ENCODE measurements at regions not wholly inside any gene's neighbourhood (a gene's known extent, or its start where the extent isn't known, plus 50 kb on each side); places are given as distances from the start of the nearest gene placed in this dataset.
"Not testable (repeated sequence)": the region's sequence is repeated elsewhere in the genome, so short reads cannot be mapped to it uniquely, and the experiment has no call there.

DNA sequence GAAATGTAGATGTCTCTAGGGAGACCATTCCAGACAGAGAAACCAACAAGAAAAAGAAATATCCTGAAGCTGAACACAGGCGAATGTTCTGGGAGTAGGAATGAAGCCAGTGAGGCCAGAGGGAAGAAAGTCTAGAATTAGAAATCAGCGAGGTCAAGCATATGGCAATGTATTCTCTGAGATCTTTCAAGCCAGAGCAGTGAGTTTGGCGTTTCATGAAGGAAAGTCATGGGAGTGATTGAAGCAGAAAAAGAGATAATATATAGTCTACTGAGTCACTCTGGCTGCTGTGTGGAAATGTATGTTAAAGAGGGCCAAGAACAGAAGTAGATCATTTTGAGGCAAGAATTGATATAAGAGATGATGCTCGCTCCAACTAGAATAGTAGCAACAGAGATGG, 576.0 kb downstream of the PCDH17 start:
- no peak for DNase-seq

DNA sequence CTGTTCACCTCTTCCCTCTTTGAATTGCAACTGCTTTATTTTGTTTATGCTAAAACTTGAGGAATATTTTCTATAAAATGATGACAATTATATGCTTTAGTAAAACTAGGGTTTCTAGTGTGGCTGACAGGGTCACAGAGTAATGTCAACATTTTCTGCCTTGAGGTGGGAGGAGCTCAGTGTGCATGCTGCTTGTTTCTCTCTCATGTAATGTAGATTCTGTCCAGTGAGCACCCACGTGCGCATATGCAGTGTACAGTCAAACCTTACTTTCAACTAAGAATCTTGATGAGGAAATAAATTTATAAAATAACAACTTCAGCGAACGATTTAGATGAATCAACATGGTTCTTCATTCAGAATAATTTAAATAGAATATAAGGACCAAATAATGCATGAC, 603.9 kb downstream of the PCDH17 start:
- no peak for DNase-seq

DNA sequence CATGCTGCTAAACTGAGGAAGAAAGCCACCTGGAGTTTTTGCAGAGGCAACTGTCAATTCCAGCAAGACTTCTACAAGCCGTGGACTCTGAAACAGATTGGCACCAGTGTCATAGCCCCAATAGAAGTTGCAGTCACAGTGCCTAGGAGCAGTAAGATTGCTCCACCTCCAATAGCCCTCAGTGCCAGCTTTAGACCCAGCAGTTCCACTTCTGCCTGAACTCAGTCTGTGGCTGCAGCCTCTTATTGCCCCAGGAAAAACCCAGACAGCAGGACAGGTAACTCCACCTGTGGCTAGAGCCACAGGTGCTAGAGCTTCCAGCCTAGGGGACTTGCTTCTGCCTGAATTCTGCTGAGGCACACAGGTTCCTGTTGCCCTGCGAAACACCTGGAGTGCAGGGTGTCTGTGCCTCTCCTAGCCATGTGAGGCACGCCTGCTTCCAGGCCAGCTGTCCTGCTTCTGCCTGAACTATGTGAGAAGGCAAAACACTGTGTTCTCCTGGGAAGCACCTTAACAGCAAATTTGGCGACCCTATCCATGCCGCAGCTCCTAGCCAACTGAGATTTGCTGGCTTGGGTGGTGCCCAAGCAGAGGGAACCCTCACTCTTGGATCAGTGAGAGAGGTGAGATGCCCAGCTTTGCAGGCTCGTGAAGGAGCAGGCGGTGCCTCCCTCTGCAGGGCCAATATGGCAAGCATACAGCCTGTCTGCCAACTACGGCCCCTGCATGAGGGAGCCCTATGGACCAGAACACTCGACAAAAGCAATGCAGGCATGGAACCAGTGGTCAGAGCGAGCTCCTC, 607.6 kb downstream of the PCDH17 start:
- DNase-seq: peak; percentile 2

DNA sequence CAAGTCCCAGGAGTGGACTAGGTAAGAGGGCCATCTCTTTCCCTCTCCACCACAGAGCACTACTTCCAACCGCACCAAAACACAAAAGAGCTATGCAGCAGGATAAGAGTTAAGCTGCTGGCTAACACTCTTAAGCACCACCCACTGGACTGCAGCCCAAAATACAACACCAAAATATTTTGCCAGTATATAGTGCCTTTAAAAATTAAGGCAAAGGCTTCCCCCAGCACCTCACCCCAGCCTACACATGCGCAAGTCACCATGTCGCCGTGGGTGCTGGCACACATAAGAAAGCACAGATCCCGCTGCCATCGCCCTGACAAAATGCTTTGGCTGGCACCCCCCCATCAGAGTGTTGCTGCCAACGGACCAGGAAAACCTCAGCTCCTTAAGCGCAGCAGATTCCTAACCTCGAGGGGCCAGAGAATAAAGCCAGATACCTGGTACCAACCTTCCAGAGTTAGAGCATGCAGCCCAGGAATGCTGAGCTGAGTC, 608.3 kb downstream of the PCDH17 start:
- no peak for DNase-seq

DNA sequence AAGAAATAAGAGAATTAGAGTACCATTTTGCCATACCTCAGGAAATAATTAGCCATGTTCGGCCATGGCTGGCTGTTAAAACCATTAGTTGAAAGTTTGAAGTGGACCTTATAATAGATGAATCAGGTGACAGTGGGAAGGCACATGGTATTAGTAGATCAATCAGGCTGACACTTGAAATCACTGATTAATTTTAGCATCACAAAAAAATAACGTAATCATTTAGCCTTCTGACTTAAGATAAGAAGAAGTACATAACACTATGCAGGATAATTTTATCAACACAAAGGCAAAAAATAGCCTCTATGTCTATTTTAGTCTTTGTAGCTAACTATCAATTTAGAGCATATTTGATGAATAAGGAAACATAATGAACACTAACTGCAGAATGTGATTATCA, 615.5 kb downstream of the PCDH17 start:
- DNase-seq: no peak

DNA sequence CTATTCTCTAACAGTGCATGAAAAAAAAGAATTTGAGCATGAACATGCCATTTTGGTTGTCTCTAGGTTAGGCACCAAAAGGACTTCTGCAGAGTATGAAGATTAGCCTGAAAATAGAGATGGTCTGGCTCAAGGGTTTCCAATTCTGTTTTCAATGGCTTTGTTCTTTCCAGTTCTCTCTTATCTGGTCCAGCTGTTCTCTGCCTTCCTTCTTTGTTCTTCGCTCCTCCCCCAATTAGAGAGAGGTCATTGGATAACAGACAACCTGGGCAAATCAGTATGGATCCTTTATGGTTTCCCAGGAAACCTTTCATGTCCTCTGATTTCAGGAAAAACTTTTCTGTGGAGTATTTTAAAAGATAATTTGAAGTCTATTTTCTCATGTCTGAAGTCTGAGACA, 623.4 kb downstream of the PCDH17 start:
- DNase-seq: no peak

DNA sequence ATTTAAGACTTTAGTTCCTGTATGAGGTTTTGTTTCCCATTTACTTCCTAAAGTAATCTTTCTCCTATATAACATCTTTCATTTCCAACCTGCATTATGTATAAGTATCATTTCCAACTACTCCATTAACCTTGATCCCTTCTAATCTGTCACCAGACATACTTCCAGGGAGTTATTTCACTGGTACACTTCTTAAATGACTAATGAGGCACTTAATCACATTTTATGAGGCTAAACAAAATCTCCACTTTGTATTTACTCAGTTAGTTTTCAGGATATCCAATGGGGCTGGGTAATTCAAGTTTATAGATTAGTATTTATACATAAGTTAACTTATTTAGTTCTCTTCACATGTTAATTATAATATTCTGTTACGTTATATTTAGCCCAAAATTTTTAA, 634.7 kb downstream of the PCDH17 start:
- no peak for DNase-seq

DNA sequence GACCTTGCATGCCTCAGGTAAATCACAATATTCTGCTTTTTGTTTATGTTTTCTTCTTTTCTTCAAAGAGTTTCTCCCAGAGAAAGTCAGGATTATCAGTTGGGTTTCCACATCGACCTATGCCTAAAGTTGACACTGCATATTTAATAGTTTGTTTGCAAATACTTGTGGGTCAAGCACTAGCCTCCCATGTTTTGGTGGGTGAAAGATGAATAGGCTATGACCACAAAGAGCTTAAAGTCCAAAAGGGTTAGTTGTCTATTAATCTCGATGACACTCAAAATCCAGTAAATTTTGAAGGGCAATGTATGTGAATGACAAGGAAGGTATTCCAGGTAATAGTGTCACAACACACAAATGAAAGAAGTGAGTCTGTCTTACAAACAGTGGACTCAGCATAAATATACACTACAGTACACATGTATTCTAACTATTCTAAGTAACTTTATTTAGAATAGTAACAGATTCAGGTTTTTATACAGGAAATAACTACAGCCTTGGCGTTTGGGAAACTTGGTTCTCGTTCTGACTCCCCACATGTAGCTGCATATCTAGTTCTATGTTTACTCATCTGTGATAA, 667.1 kb downstream of the PCDH17 start:
- DNase-seq: no peak

DNA sequence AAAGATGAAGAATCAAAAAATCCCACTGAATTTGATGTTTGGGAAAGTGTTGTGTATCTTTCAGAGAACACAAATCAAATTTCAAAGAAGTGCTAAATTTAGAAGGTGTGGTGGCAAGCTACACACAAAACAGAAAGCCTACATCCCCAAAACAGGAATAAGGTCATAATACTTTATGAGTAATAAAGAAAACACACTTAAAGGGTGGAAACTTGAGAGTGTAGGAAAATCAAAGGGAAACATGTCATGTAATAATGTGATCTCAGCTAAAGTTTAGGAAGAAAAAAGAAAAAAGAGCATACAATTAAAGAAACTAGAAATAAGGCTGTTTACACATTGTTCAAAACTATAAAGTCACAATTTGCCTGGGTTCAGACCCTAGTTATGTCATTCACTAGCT, 668.7 kb downstream of the PCDH17 start:
- DNase-seq: no peak

DNA sequence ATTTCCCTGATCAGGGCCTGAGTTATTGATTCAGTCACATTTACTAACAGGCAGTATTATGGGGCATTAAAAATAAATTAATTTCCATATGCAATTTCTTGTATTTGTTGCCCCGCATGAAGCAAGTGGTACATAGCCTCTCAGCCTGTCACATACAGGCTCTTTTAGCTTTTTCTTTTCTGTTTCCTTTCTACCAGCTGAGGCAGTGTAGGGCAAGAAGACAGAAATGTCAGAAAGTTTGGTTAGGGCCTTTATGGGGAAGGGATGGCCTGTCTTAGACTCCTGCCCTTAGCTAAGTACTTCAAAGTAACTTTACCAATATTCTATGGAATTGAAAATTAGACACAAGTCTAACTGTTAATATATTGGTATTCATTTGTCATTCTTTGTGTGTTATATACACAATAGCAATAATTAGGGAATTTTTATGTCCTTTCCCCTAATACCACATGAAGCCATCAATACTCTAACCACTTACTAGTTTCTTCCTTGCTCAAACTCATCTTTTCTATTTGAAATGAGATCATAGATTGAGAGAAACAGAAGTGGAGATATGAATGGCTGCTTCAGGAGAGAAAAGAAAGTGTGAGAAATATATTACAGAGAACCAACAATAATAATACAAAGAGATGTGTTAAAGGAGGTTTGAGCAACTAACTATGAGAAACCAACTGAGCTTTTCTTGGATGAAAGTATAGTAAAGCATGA, 669.6 kb downstream of the PCDH17 start:
- DNase-seq: no peak

DNA sequence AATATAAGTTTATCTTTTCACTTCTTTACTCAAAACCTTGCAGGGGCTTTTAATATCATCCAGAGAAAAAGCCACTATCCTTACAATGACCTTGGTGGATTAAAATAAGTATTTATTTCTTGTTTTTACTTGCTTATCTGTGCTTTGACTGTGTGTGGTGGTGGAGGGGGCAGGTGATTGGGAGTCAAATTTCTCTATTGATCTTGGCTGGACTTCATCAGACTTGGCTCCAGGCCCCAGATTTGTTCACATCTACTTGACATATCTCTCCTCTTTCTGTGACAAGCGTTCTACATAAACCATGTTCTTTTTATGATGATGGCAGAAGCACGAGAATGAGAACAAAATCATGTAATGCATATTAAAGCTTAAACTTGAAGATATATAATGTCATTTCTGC, 670.8 kb downstream of the PCDH17 start:
- DNase-seq: no peak

DNA sequence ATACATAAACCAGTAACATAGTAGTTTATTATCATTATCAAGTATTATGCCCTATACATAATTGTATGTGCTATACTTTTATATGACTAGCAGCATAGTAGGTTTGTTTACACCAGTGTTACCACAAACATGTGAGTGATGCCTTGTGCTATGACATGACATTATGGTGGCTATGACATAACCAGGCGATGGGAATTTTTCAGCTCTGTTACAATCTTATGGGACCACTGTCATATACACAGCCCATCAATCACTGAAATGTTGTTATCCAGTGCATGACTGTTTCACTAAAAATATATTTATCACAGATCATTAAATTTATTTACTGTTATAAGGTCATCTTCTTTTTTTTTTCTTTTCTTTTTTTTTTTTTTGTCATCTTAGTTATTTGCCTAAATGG, 674.5 kb downstream of the PCDH17 start:
- DNase-seq: no peak

DNA sequence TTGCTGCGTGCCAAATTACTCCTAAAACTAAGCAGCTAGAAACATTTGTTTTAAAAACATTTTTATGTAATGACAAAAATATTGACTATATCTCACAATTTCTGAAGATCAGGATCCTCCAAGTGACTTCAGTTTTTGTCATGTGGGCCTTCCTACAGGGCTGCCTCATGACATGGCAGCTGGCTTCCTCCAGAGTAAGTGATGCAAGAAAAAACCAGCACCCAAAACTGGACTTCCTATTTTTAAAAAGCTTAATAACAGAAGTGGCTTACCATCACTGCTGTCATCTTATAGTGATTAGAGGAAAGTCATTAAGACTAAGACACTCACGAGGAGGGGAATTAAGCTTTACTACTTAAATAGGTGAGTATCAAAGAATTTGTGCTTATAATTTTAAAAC, 681.7 kb downstream of the PCDH17 start:
- no peak for DNase-seq

DNA sequence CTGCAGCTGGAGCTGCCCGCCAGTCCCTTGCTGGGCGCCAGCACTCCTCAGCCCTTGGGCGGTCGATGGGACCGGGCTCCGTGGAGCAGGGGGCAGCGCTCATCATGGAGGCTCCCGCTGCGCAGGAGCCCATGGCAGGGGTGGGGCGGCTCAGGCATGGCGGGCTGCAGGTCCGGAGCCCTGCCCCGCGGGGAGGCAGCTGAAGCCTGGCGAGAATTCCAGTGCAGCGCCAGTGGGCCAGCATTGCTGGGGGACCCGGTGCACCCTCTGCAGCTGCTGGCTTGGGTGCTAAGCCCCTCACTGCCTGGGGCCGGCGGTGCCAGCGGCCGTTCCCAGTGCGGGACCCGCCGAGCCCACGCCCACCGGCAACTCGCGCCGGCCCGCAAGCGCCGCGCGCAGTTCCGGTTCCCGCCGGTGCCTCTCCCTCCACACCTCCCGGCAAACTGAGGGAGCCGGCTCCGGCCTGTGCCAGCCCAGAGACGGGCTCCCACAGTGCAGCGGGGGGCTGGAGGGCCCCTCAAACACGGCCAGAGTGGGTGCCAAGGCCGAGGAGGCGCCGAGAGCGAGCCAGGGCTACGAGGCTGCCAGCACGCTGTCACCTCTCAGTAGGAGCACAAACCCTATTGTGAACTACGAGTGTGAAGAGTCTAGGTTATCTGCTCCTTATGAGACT, 687.1 kb downstream of the PCDH17 start:
- no peak for DNase-seq

DNA sequence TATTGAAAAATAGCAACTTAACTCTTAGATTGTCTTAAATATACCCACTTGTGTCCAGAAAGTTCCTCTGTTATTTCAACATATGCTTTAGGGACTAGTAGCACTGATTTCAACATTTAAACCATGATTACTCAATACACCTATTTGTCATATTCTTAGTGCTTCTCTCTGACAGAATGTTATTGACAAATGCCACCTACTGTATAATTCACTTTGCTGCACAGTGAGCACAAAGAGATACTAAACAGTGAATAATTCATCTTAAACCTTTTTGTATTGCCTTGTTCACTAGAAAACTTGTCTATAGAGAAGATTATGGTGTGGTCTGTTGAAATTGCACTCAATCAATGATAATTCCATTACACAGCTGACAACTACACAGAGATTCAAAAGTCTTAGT, 692.6 kb downstream of the PCDH17 start:
- no peak for DNase-seq

DNA sequence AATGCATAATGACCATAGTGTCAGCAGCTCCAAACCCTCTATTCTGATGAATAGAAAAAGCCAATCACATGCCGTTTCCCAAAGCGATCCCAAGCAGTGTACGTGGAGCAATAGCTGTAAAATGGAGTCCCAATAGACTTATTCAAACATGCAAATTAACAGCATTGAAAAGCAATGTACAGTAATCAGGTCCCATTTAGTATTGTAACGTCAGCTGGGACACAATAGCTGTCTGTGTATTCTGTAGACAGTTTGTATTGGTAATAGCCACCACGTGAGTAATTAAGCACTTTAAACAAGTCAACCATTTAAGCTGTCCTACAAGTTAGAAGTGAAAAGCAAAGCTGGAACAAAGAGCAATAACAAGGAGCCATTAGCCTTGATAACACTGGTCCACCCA, 698.2 kb downstream of the PCDH17 start:
- no peak for DNase-seq

DNA sequence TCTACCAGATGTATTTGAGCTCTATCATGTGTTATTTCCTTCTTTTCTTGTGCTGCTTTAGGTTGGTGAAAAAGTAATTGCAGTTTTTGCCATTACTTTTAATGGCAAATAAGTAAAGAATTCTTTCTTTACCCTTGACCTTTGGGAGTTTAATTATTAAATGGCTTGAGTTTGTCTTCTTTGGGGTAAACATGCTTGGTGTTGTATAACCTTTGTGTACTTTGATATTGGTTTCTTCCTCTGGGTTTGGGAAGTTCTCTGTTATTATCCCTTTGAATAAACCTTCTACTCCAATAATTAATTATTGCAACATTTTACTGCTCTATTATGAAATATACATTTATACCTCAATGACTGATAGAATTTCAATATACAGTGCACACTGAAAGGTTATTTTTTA, 709.4 kb downstream of the PCDH17 start:
- no peak for DNase-seq

DNA sequence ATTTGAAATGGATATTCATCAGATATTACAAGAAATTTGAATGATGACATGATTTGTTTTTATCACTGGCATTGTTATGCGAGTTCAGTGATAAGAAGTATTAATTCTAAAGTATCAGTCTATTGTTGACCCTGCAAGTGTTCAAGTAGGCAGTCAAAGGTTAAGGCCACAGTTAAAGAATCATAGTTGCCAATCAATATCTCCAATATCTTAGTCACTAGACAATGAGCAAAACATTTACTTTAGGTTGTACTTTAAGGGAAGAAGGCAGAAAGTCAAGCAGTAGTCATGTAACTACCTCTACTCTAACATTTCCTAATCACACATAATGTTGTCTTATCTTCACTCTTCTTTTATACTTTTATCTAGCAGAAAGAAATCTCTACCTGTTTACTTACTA, 709.8 kb downstream of the PCDH17 start:
- DNase-seq: no peak

DNA sequence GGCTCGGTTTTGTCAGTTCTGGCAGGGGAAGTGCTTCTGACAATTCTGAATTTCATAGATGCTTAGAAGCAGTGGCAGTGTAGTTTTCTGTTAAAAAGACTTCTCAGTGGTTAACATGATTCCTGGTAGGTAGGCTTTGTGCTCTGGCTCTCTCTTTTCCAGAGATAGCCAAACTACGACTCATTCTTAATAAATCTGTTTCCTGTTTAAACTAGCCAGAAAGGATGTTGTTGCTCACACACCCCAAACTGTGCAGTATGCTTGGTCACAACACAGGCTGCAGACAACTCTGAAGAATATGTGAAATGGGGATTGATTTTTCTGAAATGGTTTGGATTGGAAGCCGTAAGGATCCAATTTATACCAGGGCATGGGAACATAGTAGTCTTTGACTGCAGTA, 711.5 kb downstream of the PCDH17 start:
- DNase-seq: no peak

DNA sequence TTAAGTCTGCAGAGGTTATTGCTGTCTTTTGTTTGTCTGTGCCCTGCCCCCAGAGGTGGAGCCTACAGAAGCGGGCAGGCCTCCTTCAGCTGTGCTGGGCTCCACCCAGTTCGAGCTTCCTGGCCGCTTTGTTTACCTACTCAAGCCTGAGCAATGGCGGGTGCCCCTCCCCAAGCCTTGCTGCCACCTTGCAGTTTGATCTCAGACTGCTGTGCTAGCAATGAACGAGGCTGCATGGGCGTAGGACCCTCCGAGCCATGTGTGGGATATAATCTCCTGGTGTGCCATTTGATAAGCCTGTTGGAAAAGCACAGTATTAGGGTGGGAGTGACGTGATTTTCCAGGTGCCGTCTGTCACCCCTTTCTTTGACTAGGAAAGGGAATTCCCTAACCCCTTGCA, 720.6 kb downstream of the PCDH17 start:
- DNase-seq: not testable (repeated sequence)

DNA sequence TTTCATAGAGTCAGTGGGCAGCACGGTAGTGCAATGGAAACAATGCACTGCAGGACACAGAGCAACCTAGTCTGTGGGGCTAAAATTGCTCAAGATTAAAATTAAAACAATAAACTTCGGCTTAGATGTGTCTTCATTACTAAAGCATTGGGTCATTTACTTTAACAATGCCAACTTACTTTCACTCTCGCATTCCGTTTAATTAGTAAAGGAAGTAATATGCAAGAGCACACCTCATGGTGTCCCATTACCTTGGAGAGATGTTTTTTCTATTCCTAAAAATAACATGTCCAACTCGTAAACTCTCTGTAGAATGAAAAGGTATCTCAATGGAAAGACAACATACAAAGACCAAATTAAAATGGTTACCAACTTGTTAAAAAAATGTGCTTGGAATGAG, 738.4 kb downstream of the PCDH17 start:
- DNase-seq: no peak

DNA sequence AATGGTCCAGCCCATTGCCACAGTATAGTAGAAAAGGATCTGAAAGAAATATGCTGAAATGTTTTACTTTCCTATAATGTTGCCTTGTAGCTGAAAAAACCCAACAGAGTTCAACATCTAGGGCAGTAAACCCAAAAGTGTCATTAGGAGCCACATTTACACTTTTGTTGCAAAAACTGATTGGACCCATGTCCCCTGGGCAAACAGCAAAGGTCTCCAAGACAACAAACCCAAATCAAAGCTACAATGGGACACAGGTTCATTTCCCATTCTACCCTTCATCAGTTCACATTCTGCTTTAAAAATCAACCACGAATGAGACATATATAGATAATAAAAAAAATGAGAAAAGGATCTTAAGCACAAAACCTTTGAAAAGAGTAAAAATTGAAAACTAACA, 744.8 kb downstream of the PCDH17 start:
- no peak for DNase-seq

DNA sequence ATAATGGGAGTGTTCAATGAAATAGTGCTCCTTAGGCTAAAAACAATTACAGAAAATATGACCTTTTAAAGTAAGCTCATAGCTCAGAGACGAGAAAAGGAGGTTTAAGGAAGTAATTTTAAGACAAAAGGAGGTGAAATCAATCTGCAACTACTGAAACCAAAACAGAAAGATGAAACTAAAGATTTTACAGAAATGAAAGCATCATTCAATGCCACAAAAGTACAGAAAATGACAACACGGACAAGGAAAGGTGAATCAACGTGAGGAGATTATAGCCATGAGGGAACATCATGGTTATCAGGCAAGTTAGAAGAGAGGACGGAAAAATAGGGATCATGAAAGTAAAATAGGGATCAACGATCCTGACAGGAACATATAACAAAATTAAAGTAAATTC, 745.2 kb downstream of the PCDH17 start:
- no peak for DNase-seq

DNA sequence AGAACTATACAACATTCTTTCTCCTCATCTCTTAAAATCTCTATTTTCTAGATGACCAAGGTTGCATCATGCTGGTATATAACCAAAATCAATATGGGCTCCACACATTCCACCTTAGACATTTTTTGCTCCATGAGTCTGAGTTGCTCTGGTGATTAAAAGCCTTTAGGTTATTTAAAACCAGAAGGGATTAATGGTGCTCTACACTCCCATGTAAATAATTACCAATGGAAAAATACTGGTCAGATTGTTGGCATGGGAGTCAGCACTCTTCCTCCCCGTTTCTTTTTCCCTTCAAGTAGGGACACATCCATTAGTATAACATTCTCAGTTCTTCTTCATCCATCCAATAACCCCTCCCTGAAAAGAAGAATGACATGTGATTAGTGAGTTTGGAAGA, 747.7 kb downstream of the PCDH17 start:
- DNase-seq: no peak

All from NCI-H510A treated with DMSO at 0.1 percent for 48 hours (cell line).